ENCODE measurements at regions not wholly inside any gene's neighbourhood (a gene's known extent, or its start where the extent isn't known, plus 50 kb on each side); places are given as distances from the start of the nearest gene placed in this dataset.

DNA sequence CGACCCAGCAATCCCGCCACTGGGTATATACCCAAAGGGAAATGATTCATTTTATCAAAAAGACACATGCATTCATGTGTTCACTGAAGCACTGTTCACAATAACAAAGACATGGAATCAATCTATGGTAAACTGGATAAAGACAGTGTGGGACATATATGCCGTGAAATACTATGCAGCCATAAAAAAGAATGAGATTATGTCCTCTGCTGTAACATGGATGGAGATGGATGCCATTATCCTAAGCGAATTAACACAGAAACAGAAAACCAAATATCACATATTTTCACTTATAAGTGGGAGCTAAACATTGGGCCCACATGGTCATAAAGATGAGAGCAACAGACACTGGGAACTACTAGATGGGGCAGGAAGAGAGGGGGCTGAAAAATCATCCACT, 345.0 kb downstream of the UQCRFS1 start:
- no peaks in the 10 kb centered on the region for H3K9me3 ChIP-seq

DNA sequence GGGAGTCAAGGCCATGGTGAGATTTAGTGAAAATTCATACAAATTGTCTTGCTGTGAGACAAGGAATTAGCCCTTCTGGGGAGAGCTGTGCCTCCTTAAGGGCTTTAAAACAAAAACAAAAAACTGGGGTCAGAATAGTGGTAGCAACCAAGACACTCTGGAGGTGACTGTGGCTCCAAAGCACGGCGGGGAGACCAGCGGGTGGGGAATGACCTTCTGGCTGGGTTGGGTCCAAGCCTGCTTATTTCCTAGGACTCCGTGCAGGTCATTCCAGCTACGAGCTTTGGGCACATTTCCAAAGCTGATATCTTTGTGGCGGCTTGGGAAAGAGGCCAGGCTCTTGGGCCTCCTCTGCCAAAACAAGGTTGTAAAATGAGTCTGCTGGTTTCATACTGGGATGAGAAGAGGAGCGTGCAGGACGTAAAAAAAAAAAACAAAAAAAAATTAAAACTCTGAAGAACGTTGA, 348.3 kb downstream of the UQCRFS1 start:
- TF ChIP-seq, protein P1, sequence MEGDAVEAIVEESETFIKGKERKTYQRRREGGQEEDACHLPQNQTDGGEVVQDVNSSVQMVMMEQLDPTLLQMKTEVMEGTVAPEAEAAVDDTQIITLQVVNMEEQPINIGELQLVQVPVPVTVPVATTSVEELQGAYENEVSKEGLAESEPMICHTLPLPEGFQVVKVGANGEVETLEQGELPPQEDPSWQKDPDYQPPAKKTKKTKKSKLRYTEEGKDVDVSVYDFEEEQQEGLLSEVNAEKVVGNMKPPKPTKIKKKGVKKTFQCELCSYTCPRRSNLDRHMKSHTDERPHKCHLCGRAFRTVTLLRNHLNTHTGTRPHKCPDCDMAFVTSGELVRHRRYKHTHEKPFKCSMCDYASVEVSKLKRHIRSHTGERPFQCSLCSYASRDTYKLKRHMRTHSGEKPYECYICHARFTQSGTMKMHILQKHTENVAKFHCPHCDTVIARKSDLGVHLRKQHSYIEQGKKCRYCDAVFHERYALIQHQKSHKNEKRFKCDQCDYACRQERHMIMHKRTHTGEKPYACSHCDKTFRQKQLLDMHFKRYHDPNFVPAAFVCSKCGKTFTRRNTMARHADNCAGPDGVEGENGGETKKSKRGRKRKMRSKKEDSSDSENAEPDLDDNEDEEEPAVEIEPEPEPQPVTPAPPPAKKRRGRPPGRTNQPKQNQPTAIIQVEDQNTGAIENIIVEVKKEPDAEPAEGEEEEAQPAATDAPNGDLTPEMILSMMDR (IDR thresholded peaks at IDR 0.05) = no peak
- Histone ChIP-seq H3K9me3 (no peaks in the 10 kb centered on the region), H3K27ac (no peak overlapping the region), H3K4me1 (ENCODE audit: control insufficient read depth in 1 of 2, low read depth in 2 of 2) (no peaks in the 10 kb centered on the region), H3K4me3 (no peak overlapping the region), H3K36me3 (no peaks in the 10 kb centered on the region), H3K27me3 (replicated peaks; ENCODE audit: insufficient read depth) (no peaks in the 10 kb centered on the region)
- DNase-seq (ENCODE audit: low spot score) (no peak), ATAC-seq (ENCODE audit: insufficient number of reproducible peaks, low FRiP score, low read depth) (no peak)

More for the DNA sequence above, 345.0 kb downstream of the UQCRFS1 start:
- no peaks in the 10 kb centered on the region for H3K36me3 ChIP-seq
- H3K27me3 ChIP-seq (replicated peaks; ENCODE audit: insufficient read depth) = no peaks in the 10 kb centered on the region
- H3K4me3 ChIP-seq = no peak overlapping the region
- DNase-seq (ENCODE audit: low spot score) = no peak
- TF ChIP-seq, protein P1 (IDR thresholded peaks at IDR 0.05) = no peak
- no peaks in the 10 kb centered on the region for H3K4me1 ChIP-seq (ENCODE audit: control insufficient read depth in 1 of 2, low read depth in 2 of 2)
- H3K27ac ChIP-seq = no peak overlapping the region
- no peak for ATAC-seq (ENCODE audit: insufficient number of reproducible peaks, low FRiP score, low read depth)

DNA sequence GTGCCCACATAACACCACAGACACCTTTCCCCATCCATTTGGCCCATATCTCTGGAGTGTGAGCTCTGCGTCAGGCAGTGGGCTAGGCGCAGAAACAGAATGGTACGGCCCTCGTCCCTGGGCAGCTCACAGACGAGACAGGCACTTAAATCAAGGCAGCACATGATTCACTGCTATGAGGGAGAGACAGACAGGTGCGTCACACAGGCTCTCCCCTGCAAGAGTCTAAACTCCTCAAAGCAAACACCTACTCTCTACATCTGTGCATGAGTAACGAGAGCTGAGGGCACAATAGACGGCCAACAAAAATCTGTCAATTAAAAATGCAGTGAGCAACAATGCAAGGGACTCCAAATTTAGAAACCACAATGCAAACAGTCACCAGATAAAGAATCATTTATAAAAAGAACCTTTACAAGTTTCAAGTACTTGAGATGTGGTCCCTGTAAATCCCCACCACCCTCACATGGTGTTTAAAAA, 348.9 kb downstream of the UQCRFS1 start:
- H3K27me3 ChIP-seq (replicated peaks; ENCODE audit: insufficient read depth) = no peaks in the 10 kb centered on the region
- DNase-seq (ENCODE audit: low spot score) (no peak), ATAC-seq (ENCODE audit: insufficient number of reproducible peaks, low FRiP score, low read depth) (no peak)
- no peaks in the 10 kb centered on the region for H3K36me3 ChIP-seq
- TF ChIP-seq, protein P1 (IDR thresholded peaks at IDR 0.05) = no peak
- H3K9me3 ChIP-seq = no peaks in the 10 kb centered on the region
- H3K4me1 ChIP-seq (ENCODE audit: control insufficient read depth in 1 of 2, low read depth in 2 of 2) = no peaks in the 10 kb centered on the region
- no peak overlapping the region for H3K27ac ChIP-seq
- H3K4me3 ChIP-seq = no peak overlapping the region

DNA sequence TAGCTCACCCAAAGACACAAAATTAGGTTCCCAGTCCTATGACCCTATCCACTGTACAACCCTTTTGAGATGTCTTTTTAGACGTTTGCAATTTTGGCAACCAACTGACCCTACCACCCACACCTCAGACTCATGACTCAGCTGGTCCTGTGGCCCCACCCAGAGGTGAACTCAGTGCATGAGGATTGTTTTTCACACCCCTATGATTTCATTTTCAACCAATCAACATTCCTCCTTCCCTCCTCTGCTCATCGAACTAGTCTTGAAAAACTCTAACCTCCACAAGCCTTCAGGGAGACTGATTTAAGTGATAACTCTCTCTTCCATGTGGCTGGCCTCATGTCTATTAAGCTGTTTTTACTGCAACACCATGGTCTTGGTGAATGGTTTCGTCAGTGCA, 350.7 kb downstream of the UQCRFS1 start:
- no peaks in the 10 kb centered on the region for H3K4me1 ChIP-seq (ENCODE audit: control insufficient read depth in 1 of 2, low read depth in 2 of 2)
- no peak overlapping the region for H3K4me3 ChIP-seq
- ATAC-seq (ENCODE audit: insufficient number of reproducible peaks, low FRiP score, low read depth) (no peak), DNase-seq (ENCODE audit: low spot score) (no peak)
- TF ChIP-seq, protein P1 (IDR thresholded peaks at IDR 0.05) = no peak
- no peaks in the 10 kb centered on the region for H3K36me3 ChIP-seq
- H3K27ac ChIP-seq = no peak overlapping the region
- no peaks in the 10 kb centered on the region for H3K27me3 ChIP-seq (replicated peaks; ENCODE audit: insufficient read depth)
- H3K9me3 ChIP-seq = no peaks in the 10 kb centered on the region

DNA sequence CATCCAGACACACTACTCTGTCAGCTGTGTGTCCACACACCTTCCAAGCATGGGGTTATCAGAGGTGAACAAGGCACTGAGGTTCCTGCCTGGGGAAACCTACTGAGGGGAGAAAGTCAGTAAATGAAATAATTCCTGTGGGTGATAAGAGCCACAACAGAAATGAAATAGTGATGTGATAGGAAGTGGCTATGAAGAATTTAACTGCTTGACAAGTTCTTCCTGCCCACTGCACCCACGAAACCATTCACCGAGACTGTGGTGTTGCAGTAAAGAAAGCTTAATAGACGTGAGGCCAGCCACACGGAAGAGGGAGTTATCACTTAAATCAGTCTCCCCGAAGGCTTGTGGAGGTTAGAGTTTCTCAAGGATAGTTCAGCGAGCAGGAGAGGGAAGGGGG, 353.1 kb downstream of the UQCRFS1 start:
- no peaks in the 10 kb centered on the region for H3K4me1 ChIP-seq (ENCODE audit: control insufficient read depth in 1 of 2, low read depth in 2 of 2)
- no peaks in the 10 kb centered on the region for H3K9me3 ChIP-seq
- no peak overlapping the region for H3K4me3 ChIP-seq
- DNase-seq (ENCODE audit: low spot score) = no peak
- no peak overlapping the region for H3K27ac ChIP-seq
- no peaks in the 10 kb centered on the region for H3K27me3 ChIP-seq (replicated peaks; ENCODE audit: insufficient read depth)
- ATAC-seq (ENCODE audit: insufficient number of reproducible peaks, low FRiP score, low read depth) = no peak
- TF ChIP-seq, protein P1 (IDR thresholded peaks at IDR 0.05) = no peak
- no peaks in the 10 kb centered on the region for H3K36me3 ChIP-seq
